ENCODE measurements at regions not wholly inside any gene's neighbourhood (a gene's known extent, or its start where the extent isn't known, plus 50 kb on each side); places are given as distances from the start of the nearest gene placed in this dataset.

DNA sequence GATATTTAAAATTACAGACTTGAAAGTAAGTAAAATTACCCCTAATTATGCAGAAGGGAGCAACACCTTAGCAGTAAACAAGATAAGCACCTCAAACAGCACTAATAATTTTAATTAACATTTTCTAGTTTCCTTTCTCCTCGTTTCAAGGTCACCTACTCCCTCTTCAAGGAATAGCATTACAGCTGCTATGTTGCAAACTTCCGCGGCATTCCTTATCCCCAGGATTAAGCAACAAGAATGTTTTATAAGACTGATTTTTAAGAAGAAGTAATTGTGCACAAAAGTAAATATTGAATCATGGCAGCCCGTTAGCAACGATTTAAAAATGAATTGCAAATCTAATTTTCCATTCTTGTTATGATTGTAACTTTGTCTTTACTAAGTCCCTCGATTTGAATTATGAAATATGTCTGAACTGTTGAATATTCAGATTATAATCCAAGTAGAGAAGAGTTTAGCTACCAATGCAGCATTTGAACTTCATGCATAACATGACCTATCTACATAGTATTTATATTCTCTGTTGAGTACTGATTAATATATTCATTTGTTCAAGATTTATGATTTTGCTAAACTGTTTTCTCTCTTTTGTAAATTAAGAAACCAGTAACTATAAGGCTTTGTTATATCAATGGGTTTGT lies 593.5 kb upstream of the MGMT start:
- in situ Hi-C loops (cut with HindIII; ENCODE audit: extremely low pct_ligation_motif_present, low pct_unique_long_range_greater_than_20kb) (loop anchor here (25.0 kb wide), 1 partner anchor 611 kb away; no protein-coding TSS in a partner anchor), intact Hi-C loops (cut with micrococcal nuclease; ENCODE audit: unreplicated experiment) (no loop called here)
- no peak overlapping the region for H3K9ac ChIP-seq (ENCODE audit: insufficient read depth, low read depth, low read length)
- no TSS peak for BruUV-seq (replicated peaks)
- CTCF ChIA-PET (ENCODE audit: low intra/inter-chr PET ratio, low total read pairs) = no interaction called here
- H3K27me3 ChIP-seq (ENCODE audit: control insufficient read depth in 1 of 2, insufficient read depth in 2 of 2, low read length in 2 of 2) = peaks cover 0 to 13% of the 10 kb centered on the region in 2 experiments; a peak in 2 of 5 replicates
- no peak overlapping the region for H3K4me3 ChIP-seq (replicated peaks in 1 of 3; ENCODE audit: insufficient read depth in 1 of 3, low read depth in 2 of 3, low read length in 3 of 3)
- H3K4me1 ChIP-seq (ENCODE audit: insufficient read depth, low read length) = no peaks in the 10 kb centered on the region
- no peak for FAIRE-seq
- H3K36me3 ChIP-seq (replicated peaks in 1 of 2; ENCODE audit: control insufficient read depth in 1 of 2, insufficient read depth in 2 of 2, low read length in 2 of 2) = no peaks in the 10 kb centered on the region
- ATAC-seq = no peak
- no peaks in the 10 kb centered on the region for H3K79me2 ChIP-seq (ENCODE audit: insufficient read depth, low read length)
- H3K4me2 ChIP-seq (ENCODE audit: low read depth, low read length) = no peak overlapping the region
- H2AFZ ChIP-seq (ENCODE audit: low read length) = no peak overlapping the region
- 31% methylated on average over 6 of the region's 6 CpGs for WGBS (ENCODE audit: low lambda C conversion rate)
- POLR2A ChIA-PET = no interaction called here
- no peaks in the 10 kb centered on the region for H3K9me3 ChIP-seq (ENCODE audit: low read length)
- no peak for DNase-seq (ENCODE audit: low spot score)
- H4K20me1 ChIP-seq (ENCODE audit: insufficient read depth, low read length) = no peaks in the 10 kb centered on the region
- H3K27ac ChIP-seq (ENCODE audit: extremely low read length, insufficient read depth, low read length) = no peak overlapping the region
- no peak for TF ChIP-seq HNF4G (IDR thresholded peaks at IDR 0.05; ENCODE audit: borderline replicate concordance, low read depth, low read length)
- TF ChIP-seq HNF4G (CRISPR knock-in tag; IDR thresholded peaks at IDR 0.05; ENCODE audit: borderline replicate concordance, low read depth) = no peak
- no peak for TF ChIP-seq E2F5 (CRISPR knock-in tag; conservative IDR thresholded peaks at IDR 0.05)
- TF ChIP-seq SP5 (CRISPR knock-in tag; IDR thresholded peaks at IDR 0.05; ENCODE audit: borderline replicate concordance, low read depth) = no peak
- no peak for TF ChIP-seq GABPB1 (CRISPR knock-in tag; IDR thresholded peaks at IDR 0.05)
- TF ChIP-seq ATM (IDR thresholded peaks at IDR 0.05; ENCODE audit: borderline replicate concordance) = no peak
- TF ChIP-seq CBFB (CRISPR knock-in tag; IDR thresholded peaks at IDR 0.05) = no peak
- no peak for TF ChIP-seq ZNF703 (CRISPR knock-in tag; IDR thresholded peaks at IDR 0.05; ENCODE audit: borderline replicate concordance)
- TF ChIP-seq, protein P1, sequence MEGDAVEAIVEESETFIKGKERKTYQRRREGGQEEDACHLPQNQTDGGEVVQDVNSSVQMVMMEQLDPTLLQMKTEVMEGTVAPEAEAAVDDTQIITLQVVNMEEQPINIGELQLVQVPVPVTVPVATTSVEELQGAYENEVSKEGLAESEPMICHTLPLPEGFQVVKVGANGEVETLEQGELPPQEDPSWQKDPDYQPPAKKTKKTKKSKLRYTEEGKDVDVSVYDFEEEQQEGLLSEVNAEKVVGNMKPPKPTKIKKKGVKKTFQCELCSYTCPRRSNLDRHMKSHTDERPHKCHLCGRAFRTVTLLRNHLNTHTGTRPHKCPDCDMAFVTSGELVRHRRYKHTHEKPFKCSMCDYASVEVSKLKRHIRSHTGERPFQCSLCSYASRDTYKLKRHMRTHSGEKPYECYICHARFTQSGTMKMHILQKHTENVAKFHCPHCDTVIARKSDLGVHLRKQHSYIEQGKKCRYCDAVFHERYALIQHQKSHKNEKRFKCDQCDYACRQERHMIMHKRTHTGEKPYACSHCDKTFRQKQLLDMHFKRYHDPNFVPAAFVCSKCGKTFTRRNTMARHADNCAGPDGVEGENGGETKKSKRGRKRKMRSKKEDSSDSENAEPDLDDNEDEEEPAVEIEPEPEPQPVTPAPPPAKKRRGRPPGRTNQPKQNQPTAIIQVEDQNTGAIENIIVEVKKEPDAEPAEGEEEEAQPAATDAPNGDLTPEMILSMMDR (CRISPR knock-in tag; IDR thresholded peaks at IDR 0.05) = no peak
- TF ChIP-seq RARA (CRISPR knock-in tag; IDR thresholded peaks at IDR 0.05) = no peak
- no peak for TF ChIP-seq ZNF136 (CRISPR knock-in tag; IDR thresholded peaks at IDR 0.05; ENCODE audit: low read depth)
- no peak for TF ChIP-seq MZF1 (CRISPR knock-in tag; IDR thresholded peaks at IDR 0.05; ENCODE audit: borderline replicate concordance)
- TF ChIP-seq THYN1 (CRISPR knock-in tag; IDR thresholded peaks at IDR 0.05; ENCODE audit: borderline replicate concordance, low read depth) = no peak
- no peak for TF ChIP-seq SP2 (CRISPR knock-in tag; IDR thresholded peaks at IDR 0.05)
- TF ChIP-seq RCOR2 (CRISPR knock-in tag; IDR thresholded peaks at IDR 0.05) = no peak
- no peak for TF ChIP-seq TBL1XR1 (IDR thresholded peaks at IDR 0.05; ENCODE audit: borderline replicate concordance, low read length, partially characterized antibody)
- TF ChIP-seq ZBTB4 (CRISPR knock-in tag; IDR thresholded peaks at IDR 0.05; ENCODE audit: borderline replicate concordance) = no peak
- no peak for TF ChIP-seq ZFP91 (CRISPR knock-in tag; IDR thresholded peaks at IDR 0.05; ENCODE audit: borderline replicate concordance)

Data from HepG2 (cell line).